HL-60 (cell line): ENCODE measurements at regions not wholly inside any gene's neighbourhood (a gene's known extent, or its start where the extent isn't known, plus 50 kb on each side); places are given as distances from the start of the nearest gene placed in this dataset.

Source experiments
- CTCF ChIP-seq: IDR thresholded peaks from one replicate; pipeline ENCODE4 v1.5.1; 2011; ENCODE audit warnings: low read length, control low read depth, inconsistent platforms; ENCODE audit not compliant: insufficient read depth
- POLR2AphosphoS5 ChIP-seq: IDR thresholded peaks from 2 replicates; pipeline ENCODE4 v1.6.1; 2012; ENCODE audit warnings: low read depth

- no peak for TF ChIP-seq POLR2AphosphoS5
- no peak for TF ChIP-seq CTCF
These were observed 1205.1 kb upstream of the CNTN5 start for GRCh38 chr11:97815667-97816066.
